Endometrium (tissue), 2 donors: ENCODE measurements at regions not wholly inside any gene's neighbourhood (a gene's known extent, or its start where the extent isn't known, plus 50 kb on each side); places are given as distances from the start of the nearest gene placed in this dataset.

Source experiments
- FAIRE-seq: peaks from 2 replicates; lab custom pipeline; 2012; peaks lifted over from hg19 to GRCh38; lab: Jason Lieb, UNC
- donor health status: control.
- donor health status: control.

- no peak for FAIRE-seq
Observed at GRCh38 chr1:234934611-234935033, 194.0 kb downstream of the TOMM20 start.

- no peak for FAIRE-seq
Observed at GRCh38 chr1:234933475-234933874, 195.2 kb downstream of the TOMM20 start.

- no peak for FAIRE-seq
Observed at GRCh38 chr1:234932511-234933430, 195.9 kb downstream of the TOMM20 start.

- no peak for FAIRE-seq
Observed at GRCh38 chr1:234932106-234932505, 196.5 kb downstream of the TOMM20 start.

- FAIRE-seq: no peak
Observed at GRCh38 chr1:234931404-234931973, 197.1 kb downstream of the TOMM20 start.

GRCh38 chr1:234929369-234929768 is 199.3 kb downstream of the TOMM20 start:
- FAIRE-seq: no peak

GRCh38 chr1:234928642-234929041 is 200.0 kb downstream of the TOMM20 start:
- FAIRE-seq: no peak

- no peak for FAIRE-seq
Observed at GRCh38 chr1:234927971-234928640, 200.5 kb downstream of the TOMM20 start.

GRCh38 chr1:234927312-234927970 is 201.2 kb downstream of the TOMM20 start:
- FAIRE-seq: no peak

- FAIRE-seq: no peak
Observed at GRCh38 chr1:234926559-234927311, 201.9 kb downstream of the TOMM20 start.

GRCh38 chr1:234926264-234926558 is 202.4 kb downstream of the TOMM20 start:
- FAIRE-seq: no peak

- peak; percentile 86 for FAIRE-seq
Observed at GRCh38 chr1:234925440-234926263, 203.0 kb downstream of the TOMM20 start.

- no peak for FAIRE-seq
Observed at GRCh38 chr1:234924450-234925355, 203.9 kb downstream of the TOMM20 start.

GRCh38 chr1:234923626-234924025 is 205.0 kb downstream of the TOMM20 start:
- FAIRE-seq: no peak

GRCh38 chr1:234922987-234923386 is 205.7 kb downstream of the TOMM20 start:
- FAIRE-seq: no peak

GRCh38 chr1:234921266-234922062 is 207.2 kb downstream of the TOMM20 start:
- no peak for FAIRE-seq

- no peak for FAIRE-seq
Observed at GRCh38 chr1:234920843-234921140, 207.8 kb downstream of the TOMM20 start.

GRCh38 chr1:234920136-234920842 is 208.3 kb downstream of the TOMM20 start:
- FAIRE-seq: no peak
